HepG2 (cell line): ENCODE measurements at regions not wholly inside any gene's neighbourhood (a gene's known extent, or its start where the extent isn't known, plus 50 kb on each side); places are given as distances from the start of the nearest gene placed in this dataset.

Experiments used
- ATAC-seq: fragments of 200-7000 bp; cut with Tn5 transposase; 3 replicates; pipeline ENCODE4 v1.9.1; 2020; ENCODE audit warnings: mild to moderate bottlenecking, moderate library complexity
- BruUV-seq: library from RNA; stranded (reverse); fragments of 400-500 nt; replicated peaks from 2 replicates; lab custom pipeline; 2021; lab: Mats Ljungman, UMichigan
- CTCF ChIA-PET: fragments of 300-600 bp; formaldehyde crosslinking; extraction: SDS; loops from one replicate; lab custom pipeline; 2021; ENCODE audit warnings: low total read pairs, inconsistent platforms, low intra/inter-chr PET ratio; lab: Yijun Ruan, JAX
- POLR2A ChIA-PET: fragments of 350-600 bp; sonication (Branson Sonifier 250); formaldehyde crosslinking; loops from one replicate; lab custom pipeline; 2020; ENCODE audit warnings: antibody characterized with exemption, inconsistent platforms; lab: Yijun Ruan, JAX
- DNase-seq: peaks from one replicate; pipeline ENCODE4 v3.0.0-alpha.2; 2015; ENCODE audit warnings: low spot score
- FAIRE-seq: peaks from 3 replicates; lab custom pipeline; 2011; peaks lifted over from hg19 to GRCh38; lab: Jason Lieb, UNC
- H2AFZ ChIP-seq: one replicate; pipeline ENCODE4 v1.6.1; 2011; ENCODE audit warnings: low read length, inconsistent platforms
- H3K27ac ChIP-seq: fragments of 300-600 bp; 3 replicates; pipeline ENCODE4 v1.8.0; 2011; ENCODE audit warnings: mixed run types, mild to moderate bottlenecking, mixed read lengths, low read length, inconsistent platforms; ENCODE audit not compliant: insufficient read depth; ENCODE audit errors: extremely low read length
- H3K27me3 ChIP-seq, 2 experiments: fragments of 200-600 bp in 1 of 2; 2 replicates in 1 of 2; 3 replicates in 1 of 2; pipeline versions ENCODE4 v1.6.0 to v1.8.0; 2011; ENCODE audit warnings: low read length in 2 of 2, mild to moderate bottlenecking in 2 of 2, moderate library complexity in 2 of 2, inconsistent platforms in 1 of 2; ENCODE audit not compliant: insufficient read depth in 2 of 2, control insufficient read depth in 1 of 2
- H3K36me3 ChIP-seq, 2 experiments: fragments of 200-600 bp in 1 of 2; replicated peaks in 1 of 2; 2 replicates in 1 of 2; 3 replicates in 1 of 2; pipeline versions ENCODE4 v1.5.1 to v1.8.0; 2011; ENCODE audit warnings: low read length in 2 of 2, inconsistent platforms in 1 of 2; ENCODE audit not compliant: insufficient read depth in 2 of 2, control insufficient read depth in 1 of 2
- H3K4me1 ChIP-seq: 2 replicates; pipeline ENCODE4 v1.5.1; 2012; ENCODE audit warnings: low read length, inconsistent platforms; ENCODE audit not compliant: insufficient read depth
- H3K4me2 ChIP-seq: 2 replicates; pipeline ENCODE4 v1.6.0; 2011; ENCODE audit warnings: low read depth, low read length, inconsistent platforms
- H3K4me3 ChIP-seq, 3 experiments: fragments of 200-600 bp in 1 of 3; sonication (generic), shearing (Covaris generic) in 1 of 3; replicated peaks in 1 of 3; 2 replicates each; pipeline ENCODE4 v1.5.1; 2011 to 2016; ENCODE audit warnings: low read length in 3 of 3, inconsistent platforms in 2 of 3, low read depth in 2 of 3, mild to moderate bottlenecking in 2 of 3, control low read depth in 1 of 3, mixed read lengths in 1 of 3; ENCODE audit not compliant: insufficient read depth in 1 of 3
- H3K79me2 ChIP-seq: one replicate; pipeline ENCODE4 v1.6.1; 2011; ENCODE audit warnings: low read length, inconsistent platforms; ENCODE audit not compliant: insufficient read depth
- H3K9ac ChIP-seq: 2 replicates; pipeline ENCODE4 v1.6.0; 2011; ENCODE audit warnings: mild to moderate bottlenecking, low read depth, low read length, inconsistent platforms; ENCODE audit not compliant: insufficient read depth
- H3K9me3 ChIP-seq: 2 replicates; pipeline ENCODE4 v1.5.1; 2012; ENCODE audit warnings: mild to moderate bottlenecking, low read length
- H4K20me1 ChIP-seq: 2 replicates; pipeline ENCODE4 v1.6.0; 2011; ENCODE audit warnings: inconsistent platforms, mild to moderate bottlenecking, low read length, moderate library complexity; ENCODE audit not compliant: insufficient read depth
- CREM ChIP-seq, 2 experiments: sonication (generic) in 1 of 2; formaldehyde crosslinking in 1 of 2; IDR thresholded peaks; 2 replicates each; pipeline versions ENCODE4 v1.4.0 to v1.6.1; 2016 to 2020; ENCODE audit warnings: antibody characterized with exemption in 1 of 2, mild to moderate bottlenecking in 1 of 2, missing genetic modification reagents in 1 of 2
- TMF1 ChIP-seq: sonication (generic); formaldehyde crosslinking; IDR thresholded peaks from 2 replicates; pipeline ENCODE4 v1.8.1; 2022; ENCODE audit warnings: low read depth, missing genetic modification reagents
- WGBS: methylation state at CpG from one replicate; pipeline ENCODE4 v1.1.6; 2017; ENCODE audit warnings: low lambda C conversion rate; 5-methylcytosine and 5-hydroxymethylcytosine counted together
- in situ Hi-C: cut with HindIII; loops from 2 replicates; pipeline ENCODE4 v1.10.0; 2017; ENCODE audit warnings: low pct_unique_long_range_greater_than_20kb; ENCODE audit not compliant: extremely low pct_ligation_motif_present
- intact Hi-C: fragments of 100-400 bp; cut with micrococcal nuclease; formaldehyde crosslinking; loops from one replicate; pipeline ENCODE4 v1.10.0; 2022; ENCODE audit not compliant: unreplicated experiment
- TF ChIP-seq, protein P1 (sequence below): sonication (generic); formaldehyde crosslinking; IDR thresholded peaks from 2 replicates; pipeline ENCODE4 v1.4.0; 2020; ENCODE audit warnings: missing genetic modification reagents

DNA sequence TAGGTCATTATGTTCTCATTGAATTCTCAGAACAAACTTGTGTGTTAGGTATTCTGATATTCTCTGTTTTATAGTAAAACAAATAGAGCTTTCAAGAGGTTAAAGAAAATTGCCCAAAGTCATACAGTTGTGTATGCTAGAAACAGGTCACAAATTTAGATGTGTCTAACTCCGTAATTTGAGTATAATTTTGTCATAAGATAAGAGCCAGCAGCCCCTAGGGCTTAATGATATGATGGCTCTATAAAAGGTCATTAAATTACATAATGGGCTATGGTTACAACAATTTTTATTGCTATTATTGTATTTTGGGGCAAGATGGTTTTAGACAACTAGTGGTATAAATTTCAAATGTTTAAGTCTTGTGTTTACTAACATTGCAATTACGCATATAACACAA lies 701.9 kb downstream of the LUZP2 start (continued):
- TF ChIP-seq, protein P1, sequence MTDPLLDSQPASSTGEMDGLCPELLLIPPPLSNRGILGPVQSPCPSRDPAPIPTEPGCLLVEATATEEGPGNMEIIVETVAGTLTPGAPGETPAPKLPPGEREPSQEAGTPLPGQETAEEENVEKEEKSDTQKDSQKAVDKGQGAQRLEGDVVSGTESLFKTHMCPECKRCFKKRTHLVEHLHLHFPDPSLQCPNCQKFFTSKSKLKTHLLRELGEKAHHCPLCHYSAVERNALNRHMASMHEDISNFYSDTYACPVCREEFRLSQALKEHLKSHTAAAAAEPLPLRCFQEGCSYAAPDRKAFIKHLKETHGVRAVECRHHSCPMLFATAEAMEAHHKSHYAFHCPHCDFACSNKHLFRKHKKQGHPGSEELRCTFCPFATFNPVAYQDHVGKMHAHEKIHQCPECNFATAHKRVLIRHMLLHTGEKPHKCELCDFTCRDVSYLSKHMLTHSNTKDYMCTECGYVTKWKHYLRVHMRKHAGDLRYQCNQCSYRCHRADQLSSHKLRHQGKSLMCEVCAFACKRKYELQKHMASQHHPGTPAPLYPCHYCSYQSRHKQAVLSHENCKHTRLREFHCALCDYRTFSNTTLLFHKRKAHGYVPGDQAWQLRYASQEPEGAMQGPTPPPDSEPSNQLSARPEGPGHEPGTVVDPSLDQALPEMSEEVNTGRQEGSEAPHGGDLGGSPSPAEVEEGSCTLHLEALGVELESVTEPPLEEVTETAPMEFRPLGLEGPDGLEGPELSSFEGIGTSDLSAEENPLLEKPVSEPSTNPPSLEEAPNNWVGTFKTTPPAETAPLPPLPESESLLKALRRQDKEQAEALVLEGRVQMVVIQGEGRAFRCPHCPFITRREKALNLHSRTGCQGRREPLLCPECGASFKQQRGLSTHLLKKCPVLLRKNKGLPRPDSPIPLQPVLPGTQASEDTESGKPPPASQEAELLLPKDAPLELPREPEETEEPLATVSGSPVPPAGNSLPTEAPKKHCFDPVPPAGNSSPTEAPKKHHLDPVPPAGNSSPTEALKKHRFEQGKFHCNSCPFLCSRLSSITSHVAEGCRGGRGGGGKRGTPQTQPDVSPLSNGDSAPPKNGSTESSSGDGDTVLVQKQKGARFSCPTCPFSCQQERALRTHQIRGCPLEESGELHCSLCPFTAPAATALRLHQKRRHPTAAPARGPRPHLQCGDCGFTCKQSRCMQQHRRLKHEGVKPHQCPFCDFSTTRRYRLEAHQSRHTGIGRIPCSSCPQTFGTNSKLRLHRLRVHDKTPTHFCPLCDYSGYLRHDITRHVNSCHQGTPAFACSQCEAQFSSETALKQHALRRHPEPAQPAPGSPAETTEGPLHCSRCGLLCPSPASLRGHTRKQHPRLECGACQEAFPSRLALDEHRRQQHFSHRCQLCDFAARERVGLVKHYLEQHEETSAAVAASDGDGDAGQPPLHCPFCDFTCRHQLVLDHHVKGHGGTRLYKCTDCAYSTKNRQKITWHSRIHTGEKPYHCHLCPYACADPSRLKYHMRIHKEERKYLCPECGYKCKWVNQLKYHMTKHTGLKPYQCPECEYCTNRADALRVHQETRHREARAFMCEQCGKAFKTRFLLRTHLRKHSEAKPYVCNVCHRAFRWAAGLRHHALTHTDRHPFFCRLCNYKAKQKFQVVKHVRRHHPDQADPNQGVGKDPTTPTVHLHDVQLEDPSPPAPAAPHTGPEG, result no peak
- no peak for TF ChIP-seq CREM (IDR thresholded peaks at IDR 0.05)
- TF ChIP-seq CREM (CRISPR knock-in tag; IDR thresholded peaks at IDR 0.05), result no peak

DNA sequence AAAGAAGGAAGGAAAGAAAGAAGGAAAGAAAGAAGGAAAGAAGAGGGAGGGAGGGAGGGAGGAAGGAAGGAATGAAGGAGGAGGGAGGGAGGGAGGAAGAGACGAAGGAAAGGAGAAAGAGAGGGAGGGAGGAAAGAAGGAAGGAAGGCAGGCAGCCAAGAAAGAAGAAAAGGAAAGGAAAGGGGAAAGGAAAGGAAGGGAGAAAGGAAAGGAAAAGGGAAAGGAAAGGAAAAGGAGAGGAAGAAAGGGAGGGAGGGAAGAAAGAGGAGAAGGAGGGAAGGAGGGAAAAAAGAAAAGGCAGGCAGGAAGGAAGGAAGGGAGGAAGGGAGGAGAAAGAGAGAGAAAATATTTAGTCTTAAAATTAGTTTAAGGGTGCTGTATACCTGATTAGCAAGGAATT lies 704.1 kb downstream of the LUZP2 start:
- WGBS, result 2% methylated on average over 1 of the region's 1 CpG
- H3K9ac ChIP-seq, result no peak overlapping the region

More for the DNA sequence above, 704.1 kb downstream of the LUZP2 start:
- Histone ChIP-seq H3K4me3 (no peak overlapping the region), H3K27ac (no peak overlapping the region), H3K79me2 (no peaks in the 10 kb centered on the region), H3K4me2 (no peak overlapping the region), H3K36me3 (no peaks in the 10 kb centered on the region), H3K9me3 (peaks cover 27% of the 10 kb centered on the region; the same call in 1 of the 2 replicates), H2AFZ (no peak overlapping the region), H3K4me1 (no peaks in the 10 kb centered on the region), H4K20me1 (no peaks in the 10 kb centered on the region), H3K27me3 (no peaks in the 10 kb centered on the region)
- CTCF ChIA-PET, result no interaction called here
- no peak for ATAC-seq
- DNase-seq, result no peak
- POLR2A ChIA-PET, result no interaction called here
- BruUV-seq, result no TSS peak
- intact Hi-C loops (no loop called here), in situ Hi-C loops (no loop called here)
- no peak for TF ChIP-seq TMF1 (CRISPR knock-in tag)
- no peak for FAIRE-seq
